WERI-Rb-1 (cell line): ENCODE measurements at regions not wholly inside any gene's neighbourhood (a gene's known extent, or its start where the extent isn't known, plus 50 kb on each side); places are given as distances from the start of the nearest gene placed in this dataset.
"Not testable (repeated sequence)": the region's sequence is repeated elsewhere in the genome, so short reads cannot be mapped to it uniquely, and the experiment has no call there.

Source experiments
- DNase-seq: peaks from one replicate; pipeline ENCODE4 v3.0.0-alpha.2; 2020
- H3K27ac ChIP-seq: fragments of 250-450 bp; sonication (Bioruptor Pico); 2 replicates; pipeline ENCODE4 v1.5.1; 2020; ENCODE audit warnings: mild to moderate bottlenecking, moderate library complexity
- H3K27me3 ChIP-seq: fragments of 250-450 bp; sonication (Bioruptor Pico); 2 replicates; pipeline ENCODE4 v1.5.1; 2021; ENCODE audit warnings: mild to moderate bottlenecking, low read depth, moderate library complexity; ENCODE audit not compliant: insufficient read depth, severe bottlenecking
- H3K36me3 ChIP-seq: fragments of 250-450 bp; sonication (Bioruptor Pico); 2 replicates; pipeline ENCODE4 v1.5.1; 2020; ENCODE audit warnings: mild to moderate bottlenecking, moderate library complexity
- H3K4me3 ChIP-seq: 2 replicates; pipeline ENCODE4 v1.5.1; 2011; ENCODE audit warnings: low read depth, mild to moderate bottlenecking, control low read depth, low read length
- H3K9me3 ChIP-seq: fragments of 250-450 bp; sonication (Bioruptor Pico); 2 replicates; pipeline ENCODE4 v1.5.1; 2021; ENCODE audit warnings: mild to moderate bottlenecking, moderate library complexity; ENCODE audit not compliant: severe bottlenecking
- TF ChIP-seq, protein P1 (sequence below): IDR thresholded peaks from 2 replicates; pipeline ENCODE4 v1.5.1; 2011; ENCODE audit warnings: low read depth, mild to moderate bottlenecking, control low read depth, inconsistent platforms, low read length

DNA sequence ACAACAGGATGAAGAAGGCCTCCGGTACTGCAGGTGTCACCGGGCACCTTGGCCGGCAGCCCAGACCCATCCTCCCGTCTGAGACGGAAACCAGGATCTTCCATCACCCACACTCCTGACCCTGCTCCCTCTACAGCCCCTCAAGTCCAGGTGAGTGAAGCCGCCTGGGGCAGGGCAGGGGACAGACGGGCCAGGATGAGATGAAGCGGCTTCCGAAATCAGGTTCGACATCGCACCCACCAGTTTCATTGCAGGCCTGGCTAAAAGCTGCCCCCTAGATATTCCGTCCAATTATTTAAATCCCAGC, 639.1 kb downstream of the TBC1D22A start:
- DNase-seq = no peak
- no peak overlapping the region for H3K27ac ChIP-seq
- H3K36me3 ChIP-seq = no peaks in the 10 kb centered on the region
- TF ChIP-seq, protein P1, sequence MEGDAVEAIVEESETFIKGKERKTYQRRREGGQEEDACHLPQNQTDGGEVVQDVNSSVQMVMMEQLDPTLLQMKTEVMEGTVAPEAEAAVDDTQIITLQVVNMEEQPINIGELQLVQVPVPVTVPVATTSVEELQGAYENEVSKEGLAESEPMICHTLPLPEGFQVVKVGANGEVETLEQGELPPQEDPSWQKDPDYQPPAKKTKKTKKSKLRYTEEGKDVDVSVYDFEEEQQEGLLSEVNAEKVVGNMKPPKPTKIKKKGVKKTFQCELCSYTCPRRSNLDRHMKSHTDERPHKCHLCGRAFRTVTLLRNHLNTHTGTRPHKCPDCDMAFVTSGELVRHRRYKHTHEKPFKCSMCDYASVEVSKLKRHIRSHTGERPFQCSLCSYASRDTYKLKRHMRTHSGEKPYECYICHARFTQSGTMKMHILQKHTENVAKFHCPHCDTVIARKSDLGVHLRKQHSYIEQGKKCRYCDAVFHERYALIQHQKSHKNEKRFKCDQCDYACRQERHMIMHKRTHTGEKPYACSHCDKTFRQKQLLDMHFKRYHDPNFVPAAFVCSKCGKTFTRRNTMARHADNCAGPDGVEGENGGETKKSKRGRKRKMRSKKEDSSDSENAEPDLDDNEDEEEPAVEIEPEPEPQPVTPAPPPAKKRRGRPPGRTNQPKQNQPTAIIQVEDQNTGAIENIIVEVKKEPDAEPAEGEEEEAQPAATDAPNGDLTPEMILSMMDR = no peak
- H3K4me3 ChIP-seq = no peak overlapping the region
- no peaks in the 10 kb centered on the region for H3K9me3 ChIP-seq
- H3K27me3 ChIP-seq = no peaks in the 10 kb centered on the region

DNA sequence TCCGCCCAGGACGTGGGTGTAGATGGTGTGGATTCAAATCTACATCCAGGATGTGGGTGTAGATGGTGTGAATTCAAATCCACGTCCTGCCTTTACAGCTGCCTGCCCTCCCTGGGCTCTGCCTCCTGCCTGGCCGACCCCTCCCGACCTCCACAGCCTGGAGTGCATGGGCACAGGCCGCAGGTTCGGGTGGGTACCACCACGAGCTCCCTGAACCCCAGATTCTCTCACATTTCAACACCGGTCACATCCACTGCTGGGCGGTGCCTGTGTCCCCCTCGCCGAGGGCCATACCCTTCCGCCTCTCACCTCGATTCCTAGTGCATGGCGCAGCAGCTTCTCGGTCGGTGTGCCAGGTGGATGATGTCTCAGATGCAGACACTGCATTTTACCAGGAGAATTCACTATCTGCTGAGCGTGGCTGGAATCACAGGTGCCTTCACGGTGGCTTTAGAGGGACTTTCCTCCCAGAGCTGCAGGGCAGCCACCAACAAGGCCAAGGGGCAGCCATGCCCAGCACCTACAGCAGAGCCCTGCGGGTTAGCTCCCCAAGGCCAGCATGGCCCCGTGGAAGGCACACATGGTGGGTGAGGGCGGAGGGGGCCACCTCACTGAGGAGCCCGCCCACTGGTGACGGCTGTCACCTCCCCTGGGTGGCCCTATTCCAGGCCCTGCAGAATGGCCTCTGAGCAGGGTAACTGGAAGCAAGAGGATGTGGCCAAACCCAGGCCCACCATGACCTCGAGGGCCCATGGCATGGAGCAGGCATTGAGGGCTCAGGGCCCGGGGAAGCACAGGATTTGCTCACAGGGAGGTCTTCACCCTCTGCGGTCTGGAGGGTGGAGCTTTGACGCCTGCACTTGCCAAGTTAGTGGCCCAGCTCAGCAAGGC, 638.5 kb downstream of the TBC1D22A start:
- Histone ChIP-seq H3K4me3 (no peak overlapping the region), H3K27me3 (no peaks in the 10 kb centered on the region), H3K9me3 (no peaks in the 10 kb centered on the region), H3K36me3 (no peaks in the 10 kb centered on the region), H3K27ac (no peak overlapping the region)
- TF ChIP-seq, protein P1 = no peak
- no peak for DNase-seq

DNA sequence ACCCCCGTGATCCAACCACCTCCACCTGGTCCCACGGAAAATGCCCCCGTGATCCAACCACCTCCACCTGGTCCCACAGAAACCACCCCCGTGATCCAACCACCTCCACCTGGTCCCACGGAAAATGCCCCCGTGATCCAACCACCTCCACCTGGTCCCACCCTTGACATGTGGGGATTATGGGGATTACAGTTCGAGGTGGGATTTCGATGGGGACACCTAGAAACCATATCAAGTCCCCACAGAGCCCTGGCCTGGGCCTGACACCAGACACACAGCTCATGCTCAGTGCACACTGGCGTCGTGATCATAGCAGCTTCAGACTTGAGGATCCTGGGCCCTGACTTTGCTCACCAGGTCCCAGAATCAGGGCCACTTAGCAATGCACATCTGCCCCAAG, 637.7 kb downstream of the TBC1D22A start:
- not testable (repeated sequence) for DNase-seq, H3K9me3 ChIP-seq

DNA sequence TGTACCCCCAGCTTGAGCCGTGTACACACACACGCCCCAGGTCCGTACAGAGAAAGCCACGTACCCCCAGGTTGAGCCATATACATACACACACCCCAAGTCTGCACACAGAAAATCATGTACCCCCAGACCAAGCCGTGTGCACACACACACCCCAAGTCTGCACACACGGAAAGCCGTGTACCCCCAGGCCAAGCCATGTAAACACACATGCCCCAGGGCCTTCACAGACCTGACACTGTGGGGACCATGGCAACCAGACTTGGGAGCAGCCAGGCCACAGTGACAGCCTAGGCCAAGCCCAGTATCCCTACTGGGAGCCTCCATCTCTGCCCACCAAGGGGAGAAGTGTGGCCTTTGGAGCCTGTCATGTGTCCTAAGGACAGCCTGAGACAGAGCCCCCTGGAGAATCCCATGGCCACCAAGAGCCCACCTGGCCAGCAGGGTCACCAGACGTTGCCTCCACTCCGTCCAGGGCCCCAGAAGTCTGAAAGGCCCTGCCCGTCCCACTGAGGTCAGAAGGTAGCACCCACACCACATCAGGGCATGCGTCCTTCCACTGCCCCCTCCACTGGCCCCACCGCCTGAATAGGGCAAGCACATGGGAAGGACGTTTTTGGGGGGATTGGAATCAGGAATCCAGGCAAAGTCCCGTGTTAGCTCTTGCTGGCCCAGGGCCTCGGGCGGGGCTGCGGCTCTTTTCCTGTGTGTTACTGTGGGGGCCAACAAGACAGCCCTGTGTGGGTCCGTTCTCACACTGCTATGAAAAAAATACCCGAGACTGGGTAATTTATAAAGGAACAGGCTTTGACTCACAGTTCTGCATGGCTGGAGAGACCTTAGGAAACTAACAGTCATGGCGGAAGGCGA, 636.7 kb downstream of the TBC1D22A start:
- TF ChIP-seq, protein P1 = no peak
- no peak for DNase-seq
- peak overlapping the region; percentile 70 for H3K27ac ChIP-seq
- no peak overlapping the region for H3K4me3 ChIP-seq
- no peaks in the 10 kb centered on the region for H3K27me3 ChIP-seq
- no peaks in the 10 kb centered on the region for H3K36me3 ChIP-seq
- no peaks in the 10 kb centered on the region for H3K9me3 ChIP-seq

More for the DNA sequence above, 637.7 kb downstream of the TBC1D22A start:
- not testable (repeated sequence) for H3K4me3 ChIP-seq, H3K27ac ChIP-seq, H3K36me3 ChIP-seq, H3K27me3 ChIP-seq

DNA sequence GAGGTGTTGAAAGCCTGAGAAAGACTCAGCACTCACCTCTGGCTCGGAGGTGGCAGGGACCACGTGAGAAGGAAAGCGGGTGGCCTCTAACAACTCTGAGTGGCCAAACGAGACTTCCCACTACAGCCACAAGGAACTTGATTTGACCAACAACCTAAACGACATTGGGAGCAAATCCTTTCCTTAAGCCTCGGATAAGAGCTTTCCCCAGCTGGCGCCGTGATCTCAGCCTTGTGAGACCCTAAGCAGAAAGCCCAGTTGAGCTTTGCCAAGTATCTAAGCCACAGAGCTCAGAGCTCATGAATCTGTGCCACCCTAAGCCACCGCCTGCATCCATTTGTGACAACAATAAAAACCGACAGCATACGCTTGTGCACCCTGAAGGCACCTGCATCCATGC, 636.0 kb downstream of the TBC1D22A start:
- DNase-seq = peak; percentile 96
- TF ChIP-seq, protein P1 = no peak
- H3K27ac ChIP-seq = peak overlapping the region; percentile 70
- H3K27me3 ChIP-seq = no peaks in the 10 kb centered on the region
- no peaks in the 10 kb centered on the region for H3K36me3 ChIP-seq
- H3K4me3 ChIP-seq = no peak overlapping the region
- H3K9me3 ChIP-seq = no peaks in the 10 kb centered on the region

DNA sequence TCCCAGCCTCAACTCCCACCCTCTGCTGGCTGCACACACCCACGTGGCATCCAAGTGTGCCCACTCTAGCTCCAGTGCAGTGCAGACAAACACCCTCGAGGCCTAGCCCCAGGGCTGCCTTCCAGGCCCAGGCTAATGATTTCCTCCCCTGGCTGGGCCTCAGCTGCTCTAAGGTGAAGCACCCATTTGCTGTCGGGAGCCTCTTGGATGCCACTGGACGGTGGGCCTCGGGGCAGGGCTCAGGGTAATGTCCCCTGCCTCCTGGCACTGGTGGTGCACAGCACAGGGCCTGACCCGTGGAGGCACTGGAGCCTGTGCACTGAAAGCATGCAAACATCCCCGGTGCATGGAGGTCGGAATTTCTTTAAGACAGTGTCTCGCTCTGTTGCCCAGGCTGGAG, 635.2 kb downstream of the TBC1D22A start:
- Histone ChIP-seq H3K27me3 (no peaks in the 10 kb centered on the region), H3K9me3 (no peaks in the 10 kb centered on the region), H3K27ac (peak overlapping the region; percentile 42), H3K36me3 (no peaks in the 10 kb centered on the region), H3K4me3 (no peak overlapping the region)
- DNase-seq = no peak
- TF ChIP-seq, protein P1 = no peak
